K562 (cell line): ENCODE measurements at regions not wholly inside any gene's neighbourhood (a gene's known extent, or its start where the extent isn't known, plus 50 kb on each side); places are given as distances from the start of the nearest gene placed in this dataset.
"Not testable (repeated sequence)": the region's sequence is repeated elsewhere in the genome, so short reads cannot be mapped to it uniquely, and the experiment has no call there.

Experiments used
- BHLHE40 ChIP-seq: IDR thresholded peaks from 2 replicates; pipeline ENCODE4 v1.6.1; 2011; ENCODE audit warnings: low read length, improper control_type of control experiment
- CC2D1A ChIP-seq: fragments of 450-650 bp; IDR thresholded peaks from 2 replicates; pipeline ENCODE4 v1.6.1; 2017; ENCODE audit warnings: mild to moderate bottlenecking
- COPS2 ChIP-seq: fragments of 450-650 bp; conservative IDR thresholded peaks from 2 replicates; pipeline ENCODE4 v1.6.1; 2016; ENCODE audit warnings: mild to moderate bottlenecking, moderate library complexity
- EP300 ChIP-seq: IDR thresholded peaks from 2 replicates; pipeline ENCODE4 v1.6.1; 2012; ENCODE audit warnings: low read length, improper control_type of control experiment
- ESRRA ChIP-seq: fragments of 450-650 bp; IDR thresholded peaks from 2 replicates; pipeline ENCODE4 v1.6.1; 2014; ENCODE audit warnings: low read depth, mild to moderate bottlenecking, moderate library complexity, borderline replicate concordance
- ILK ChIP-seq: fragments of 450-650 bp; IDR thresholded peaks from 2 replicates; pipeline ENCODE4 v1.6.1; 2016; ENCODE audit warnings: missing genetic modification characterization, low read depth, mild to moderate bottlenecking, missing compliant biosample characterization, moderate library complexity, borderline replicate concordance
- JUN ChIP-seq, 2 experiments: sonication (generic) in 1 of 2; formaldehyde crosslinking in 1 of 2; IDR thresholded peaks; 2 replicates each; pipeline versions ENCODE4 v1.6.1 to v1.8.0; 2012 to 2022; ENCODE audit warnings: borderline replicate concordance in 2 of 2, mild to moderate bottlenecking in 2 of 2, improper control_type of control experiment in 1 of 2, low read depth in 1 of 2, low read length in 1 of 2, missing genetic modification reagents in 1 of 2
- JUNB ChIP-seq: fragments of 450-650 bp; formaldehyde crosslinking; conservative IDR thresholded peaks from 2 replicates; pipeline ENCODE4 v1.4.0; 2020; ENCODE audit warnings: mild to moderate bottlenecking
- MEF2D ChIP-seq: conservative IDR thresholded peaks from 2 replicates; pipeline ENCODE4 v1.6.1; 2016; ENCODE audit warnings: low read depth, missing genetic modification characterization, missing compliant biosample characterization
- SPI1 ChIP-seq: IDR thresholded peaks from 2 replicates; pipeline ENCODE4 v1.6.1; 2011; ENCODE audit warnings: low read depth, low read length, control low read depth, borderline replicate concordance
- ZNF24 ChIP-seq: fragments of 450-650 bp; IDR thresholded peaks from 2 replicates; pipeline ENCODE4 v1.6.1; 2016
- TF ChIP-seq, protein P1 (sequence below): fragments of 250-450 bp; sonication (Bioruptor Pico); IDR thresholded peaks from 2 replicates; pipeline ENCODE4 v1.8.0; 2022; ENCODE audit warnings: moderate library complexity, mild to moderate bottlenecking, inconsistent platforms
- TF ChIP-seq, protein P2 (sequence below), 3 experiments: IDR thresholded peaks in 2 of 3; conservative IDR thresholded peaks in 1 of 3; 2 replicates each; pipeline ENCODE4 v1.5.1; 2011 to 2012; ENCODE audit warnings: low read length in 3 of 3, mild to moderate bottlenecking in 3 of 3, control low read depth in 2 of 3, improper control_type of control experiment in 1 of 3, inconsistent platforms in 1 of 3, low read depth in 1 of 3, mixed read lengths in 1 of 3, moderate library complexity in 1 of 3; ENCODE audit not compliant: insufficient read depth in 2 of 3

DNA sequence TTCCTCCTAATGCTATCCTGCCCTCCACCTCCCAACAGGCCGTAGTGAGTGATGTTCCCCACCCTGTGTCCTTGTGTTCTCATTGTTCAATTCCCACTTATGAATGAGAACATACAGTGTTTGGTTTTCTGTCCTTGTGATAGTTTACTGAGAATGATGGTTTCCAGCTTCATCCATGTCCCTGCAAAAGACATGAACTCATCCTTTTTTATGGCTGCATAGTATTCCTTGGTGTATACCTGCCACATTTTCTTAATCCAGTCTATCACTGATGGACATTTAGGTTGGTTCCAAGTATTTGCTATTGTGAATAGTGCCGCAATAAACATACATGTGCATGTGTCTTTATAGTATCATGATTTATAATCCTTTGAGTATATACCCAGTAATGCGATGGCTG, 88.5 kb upstream of the PABPC3 start:
- not testable (repeated sequence) for TF ChIP-seq MEF2D; ESRRA; ZNF24; JUN (IDR thresholded peaks at IDR 0.05; ENCODE audit: borderline replicate concordance, low read depth, low read length); JUN (CRISPR knock-in tag; IDR thresholded peaks at IDR 0.05; ENCODE audit: borderline replicate concordance); EP300; COPS2; CC2D1A; ILK; JUNB; SPI1; BHLHE40
- TF ChIP-seq, protein P1, sequence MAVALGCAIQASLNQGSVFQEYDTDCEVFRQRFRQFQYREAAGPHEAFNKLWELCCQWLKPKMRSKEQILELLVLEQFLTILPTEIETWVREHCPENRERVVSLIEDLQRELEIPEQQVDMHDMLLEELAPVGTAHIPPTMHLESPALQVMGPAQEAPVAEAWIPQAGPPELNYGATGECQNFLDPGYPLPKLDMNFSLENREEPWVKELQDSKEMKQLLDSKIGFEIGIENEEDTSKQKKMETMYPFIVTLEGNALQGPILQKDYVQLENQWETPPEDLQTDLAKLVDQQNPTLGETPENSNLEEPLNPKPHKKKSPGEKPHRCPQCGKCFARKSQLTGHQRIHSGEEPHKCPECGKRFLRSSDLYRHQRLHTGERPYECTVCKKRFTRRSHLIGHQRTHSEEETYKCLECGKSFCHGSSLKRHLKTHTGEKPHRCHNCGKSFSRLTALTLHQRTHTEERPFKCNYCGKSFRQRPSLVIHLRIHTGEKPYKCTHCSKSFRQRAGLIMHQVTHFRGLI = not testable (repeated sequence)
- TF ChIP-seq, protein P2, sequence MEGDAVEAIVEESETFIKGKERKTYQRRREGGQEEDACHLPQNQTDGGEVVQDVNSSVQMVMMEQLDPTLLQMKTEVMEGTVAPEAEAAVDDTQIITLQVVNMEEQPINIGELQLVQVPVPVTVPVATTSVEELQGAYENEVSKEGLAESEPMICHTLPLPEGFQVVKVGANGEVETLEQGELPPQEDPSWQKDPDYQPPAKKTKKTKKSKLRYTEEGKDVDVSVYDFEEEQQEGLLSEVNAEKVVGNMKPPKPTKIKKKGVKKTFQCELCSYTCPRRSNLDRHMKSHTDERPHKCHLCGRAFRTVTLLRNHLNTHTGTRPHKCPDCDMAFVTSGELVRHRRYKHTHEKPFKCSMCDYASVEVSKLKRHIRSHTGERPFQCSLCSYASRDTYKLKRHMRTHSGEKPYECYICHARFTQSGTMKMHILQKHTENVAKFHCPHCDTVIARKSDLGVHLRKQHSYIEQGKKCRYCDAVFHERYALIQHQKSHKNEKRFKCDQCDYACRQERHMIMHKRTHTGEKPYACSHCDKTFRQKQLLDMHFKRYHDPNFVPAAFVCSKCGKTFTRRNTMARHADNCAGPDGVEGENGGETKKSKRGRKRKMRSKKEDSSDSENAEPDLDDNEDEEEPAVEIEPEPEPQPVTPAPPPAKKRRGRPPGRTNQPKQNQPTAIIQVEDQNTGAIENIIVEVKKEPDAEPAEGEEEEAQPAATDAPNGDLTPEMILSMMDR (IDR thresholded peaks at IDR 0.05 in 2 of 3, conservative IDR thresholded peaks at IDR 0.05 in 1 of 3; ENCODE audit: insufficient read depth in 2 of 3, low read depth in 1 of 3, low read length in 3 of 3) = not testable (repeated sequence)
